Activated T-cell treated with anti-CD3 and anti-CD28 coated beads, Interleukin-2, amount 50 U/mL, for 72 hours (primary cell): ENCODE measurements at regions not wholly inside any gene's neighbourhood (a gene's known extent, or its start where the extent isn't known, plus 50 kb on each side); places are given as distances from the start of the nearest gene placed in this dataset.

Experiments
- ATAC-seq, 2 donors: fragments of 150-1000 bp; cut with Tn5 transposase; replicated peaks in 1 of 2; 2 replicates each; pipeline ENCODE4 v1.10.0; 2021; ENCODE audit warnings: moderate library complexity in 2 of 2, mild to moderate bottlenecking in 1 of 2
- DNase-seq, 2 donors: peaks; one replicate each; pipeline ENCODE4 v3.0.0; 2021 to 2022; ENCODE audit warnings: mixed read lengths in 1 of 2
- H3K27ac Mint-ChIP-seq: one replicate; pipeline ENCODE4 v1.8.0; 2022; ENCODE audit warnings: mild to moderate bottlenecking, moderate library complexity, mixed read lengths
- H3K27me3 Mint-ChIP-seq: one replicate; pipeline ENCODE4 v1.8.0; 2022; ENCODE audit warnings: low read depth, mixed read lengths
- H3K36me3 Mint-ChIP-seq, 2 donors: one replicate each; pipeline ENCODE4 v1.8.0; 2022; ENCODE audit warnings: mixed read lengths in 2 of 2, mild to moderate bottlenecking in 1 of 2; ENCODE audit not compliant: insufficient read depth in 2 of 2
- H3K4me1 Mint-ChIP-seq: one replicate; pipeline ENCODE4 v1.8.0; 2022; ENCODE audit warnings: low read depth, mixed read lengths
- H3K4me3 Mint-ChIP-seq, 2 donors: one replicate each; pipeline ENCODE4 v1.8.0; 2022; ENCODE audit warnings: mild to moderate bottlenecking in 2 of 2, mixed read lengths in 2 of 2, moderate library complexity in 2 of 2
- H3K9me3 Mint-ChIP-seq, 2 donors: one replicate each; pipeline ENCODE4 v1.8.0; 2022; ENCODE audit warnings: mixed read lengths in 2 of 2

DNA sequence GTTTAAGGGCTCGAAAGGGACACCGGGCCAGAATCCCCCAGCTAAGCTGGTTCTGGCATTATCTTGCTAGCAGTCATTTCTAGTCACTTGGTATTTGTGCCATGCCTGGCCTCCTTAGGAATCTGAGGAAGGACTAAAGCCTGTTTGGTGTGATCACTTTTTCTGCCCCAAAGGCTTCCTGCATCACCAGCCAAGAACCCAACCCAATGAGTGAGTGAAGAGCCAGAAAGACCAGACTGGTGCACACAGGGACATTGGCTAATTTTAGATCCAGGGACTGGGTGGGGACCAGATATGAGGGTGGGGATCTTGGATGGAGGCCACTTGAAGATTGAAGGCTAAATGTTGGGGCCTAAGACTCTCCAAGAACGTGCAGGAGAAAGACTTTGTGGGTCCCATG is 411.9 kb upstream of the TNP1 start:
- H3K27ac Mint-ChIP-seq = no peak overlapping the region

DNA sequence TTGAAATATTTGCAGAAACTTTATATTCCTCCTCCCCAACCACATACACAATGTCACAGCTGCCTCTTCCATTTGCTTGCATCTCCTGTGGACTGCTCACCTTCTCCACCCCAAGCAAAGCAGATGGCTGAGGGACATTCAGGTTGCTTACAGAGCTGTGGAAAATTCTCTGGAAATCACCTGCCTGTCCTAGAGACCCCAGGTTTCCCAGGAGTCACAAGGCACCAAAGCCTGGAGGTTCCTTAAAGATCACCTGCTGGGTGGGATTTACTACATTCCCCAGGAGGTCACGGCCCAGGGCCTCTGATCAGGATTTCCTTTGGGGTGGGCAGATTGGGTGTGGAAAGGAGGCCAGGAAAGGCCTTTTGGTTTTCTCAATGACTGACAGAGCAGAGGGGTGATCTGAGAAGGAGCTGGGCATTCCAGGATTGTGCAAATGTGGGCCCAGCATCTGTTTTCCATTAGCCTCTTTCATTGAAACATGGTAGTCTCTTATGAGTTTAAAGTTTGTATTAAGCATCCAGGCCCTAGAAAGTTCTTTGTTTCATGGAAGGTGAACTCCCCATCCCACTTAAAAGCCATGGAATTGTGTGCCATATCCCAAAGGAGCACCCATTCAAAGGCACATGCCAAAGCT is 410.7 kb upstream of the TNP1 start:
- H3K9me3 Mint-ChIP-seq = no peaks in the 10 kb centered on the region
- H3K4me3 Mint-ChIP-seq = no peak overlapping the region
- H3K27ac Mint-ChIP-seq = no peak overlapping the region
- H3K27me3 Mint-ChIP-seq = peaks cover 9% of the 10 kb centered on the region
- DNase-seq = no peak
- no peak for ATAC-seq
- H3K4me1 Mint-ChIP-seq = no peaks in the 10 kb centered on the region
- no peaks in the 10 kb centered on the region for H3K36me3 Mint-ChIP-seq

More for the DNA sequence above, 411.9 kb upstream of the TNP1 start:
- H3K4me1 Mint-ChIP-seq = no peaks in the 10 kb centered on the region
- no peak for DNase-seq
- H3K9me3 Mint-ChIP-seq = no peaks in the 10 kb centered on the region
- H3K36me3 Mint-ChIP-seq = no peaks in the 10 kb centered on the region
- ATAC-seq = no peak
- H3K27me3 Mint-ChIP-seq = peaks cover 9% of the 10 kb centered on the region
- no peak overlapping the region for H3K4me3 Mint-ChIP-seq

DNA sequence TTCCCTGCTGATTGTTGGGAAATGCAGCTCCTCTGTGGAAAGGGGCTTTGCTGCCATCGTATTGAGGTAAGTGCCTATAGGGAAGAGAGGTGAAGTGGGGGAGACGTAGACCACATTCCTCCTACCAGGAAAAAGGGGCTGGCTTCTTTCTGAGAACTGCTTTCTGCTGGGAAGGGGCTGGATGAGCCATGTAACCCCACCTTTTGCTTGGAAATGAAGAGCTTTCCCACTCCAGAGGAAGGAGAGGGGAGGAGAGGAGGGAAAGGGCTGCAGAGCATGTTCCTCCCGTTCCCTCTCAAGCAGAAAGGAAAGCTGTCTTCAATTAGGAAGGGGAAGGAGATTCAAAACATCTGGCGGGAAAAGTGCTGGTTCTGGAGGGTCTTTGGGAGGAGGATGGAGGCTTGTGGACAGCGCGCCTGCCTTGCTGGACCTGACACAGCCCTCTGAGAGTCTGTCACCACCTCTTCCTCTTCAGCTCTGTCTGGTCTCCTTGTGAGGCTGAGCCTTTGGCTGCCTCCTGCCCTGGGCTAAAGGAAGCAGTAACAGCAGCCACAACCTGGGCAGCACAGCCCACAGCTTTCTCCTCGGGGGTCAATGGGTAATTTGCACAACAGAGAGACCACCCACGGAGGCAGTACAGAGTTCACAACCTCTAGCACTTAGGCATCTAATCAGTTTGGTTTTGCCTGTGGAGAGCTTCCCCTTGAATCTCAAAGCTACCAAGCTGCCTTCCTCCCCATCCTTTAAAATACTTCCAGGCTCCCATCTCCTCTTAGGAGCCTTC is 410.0 kb upstream of the TNP1 start:
- no peaks in the 10 kb centered on the region for H3K36me3 Mint-ChIP-seq
- H3K4me1 Mint-ChIP-seq = no peaks in the 10 kb centered on the region
- H3K27me3 Mint-ChIP-seq = peaks cover 9% of the 10 kb centered on the region
- no peak overlapping the region for H3K4me3 Mint-ChIP-seq
- no peak for ATAC-seq
- H3K27ac Mint-ChIP-seq = no peak overlapping the region
- DNase-seq = no peak
- no peaks in the 10 kb centered on the region for H3K9me3 Mint-ChIP-seq

DNA sequence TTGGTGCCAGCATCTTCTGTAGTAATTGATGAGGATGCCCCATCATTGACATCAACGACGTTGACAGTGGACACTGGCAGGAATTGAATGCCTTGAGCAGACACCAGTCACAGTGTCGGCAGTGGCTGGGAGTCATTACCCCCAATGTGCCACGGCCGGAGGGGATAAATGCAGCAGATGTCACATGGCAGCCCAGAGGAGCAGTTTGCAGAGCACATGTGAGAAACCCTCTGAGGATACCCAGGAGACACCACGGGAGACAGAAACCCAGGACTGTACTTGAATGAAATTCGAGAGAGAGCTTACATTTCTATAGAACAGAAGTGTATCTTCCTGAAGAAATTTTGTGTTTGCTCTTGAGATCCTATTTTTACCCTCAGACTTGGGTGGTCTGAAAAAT is 409.1 kb upstream of the TNP1 start:
- Mint-ChIP-seq H3K27me3 (peaks cover 9% of the 10 kb centered on the region), H3K27ac (no peak overlapping the region), H3K9me3 (peaks cover 0 to 1% of the 10 kb centered on the region in 2 donors), H3K36me3 (no peaks in the 10 kb centered on the region), H3K4me3 (no peak overlapping the region), H3K4me1 (no peaks in the 10 kb centered on the region)
- ATAC-seq (no peak), DNase-seq (no peak)

DNA sequence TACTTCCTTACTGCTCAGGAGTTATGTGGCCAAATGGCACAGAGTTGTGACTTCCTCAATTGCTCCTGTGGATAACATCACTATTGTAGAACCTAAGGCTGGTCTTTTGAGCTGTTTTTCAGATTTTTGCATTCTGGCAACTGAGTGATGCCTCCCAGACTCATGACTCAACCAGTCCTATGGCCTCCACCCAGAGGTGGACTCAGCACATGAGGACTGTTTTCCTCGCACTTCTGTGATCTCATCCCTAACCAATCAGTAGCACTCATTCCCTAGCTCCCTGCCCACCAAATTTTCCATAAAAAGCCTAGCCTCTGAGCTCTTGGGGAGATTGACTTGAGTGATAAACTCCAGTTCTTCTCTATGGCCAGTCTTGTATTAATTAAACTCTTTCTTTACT is 407.9 kb upstream of the TNP1 start:
- H3K4me3 Mint-ChIP-seq = no peak overlapping the region
- H3K36me3 Mint-ChIP-seq = no peaks in the 10 kb centered on the region
- H3K9me3 Mint-ChIP-seq = peaks cover 0 to 2% of the 10 kb centered on the region in 2 donors
- DNase-seq = no peak
- no peaks in the 10 kb centered on the region for H3K4me1 Mint-ChIP-seq
- no peak for ATAC-seq
- no peak overlapping the region for H3K27ac Mint-ChIP-seq
- H3K27me3 Mint-ChIP-seq = peaks cover 9% of the 10 kb centered on the region

DNA sequence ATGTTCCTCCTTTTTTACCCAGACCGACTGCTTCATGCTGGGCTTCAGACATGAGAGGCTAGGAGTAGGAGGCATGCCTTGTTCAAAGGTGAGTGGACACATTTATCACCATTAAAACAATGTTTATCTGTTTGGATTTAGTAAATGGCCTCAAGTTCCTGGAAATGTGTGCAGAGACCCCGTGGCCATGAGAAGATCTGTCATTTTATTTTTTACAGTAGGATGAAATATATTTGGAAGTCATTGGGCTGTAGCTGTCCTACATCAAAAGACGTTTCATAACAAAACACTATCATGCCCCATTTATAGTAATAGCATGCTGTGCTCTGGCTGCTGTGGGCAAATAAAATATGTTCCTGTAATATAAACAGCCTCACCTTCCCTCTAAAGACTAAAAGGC is 403.9 kb upstream of the TNP1 start:
- Mint-ChIP-seq H3K4me1 (no peaks in the 10 kb centered on the region), H3K27ac (no peak overlapping the region), H3K27me3 (peaks cover 5% of the 10 kb centered on the region), H3K36me3 (peaks cover 0 to 2% of the 10 kb centered on the region in 2 donors), H3K4me3 (no peak overlapping the region), H3K9me3 (peaks cover 0 to 2% of the 10 kb centered on the region in 2 donors)
- ATAC-seq = no peak
- DNase-seq = no peak

DNA sequence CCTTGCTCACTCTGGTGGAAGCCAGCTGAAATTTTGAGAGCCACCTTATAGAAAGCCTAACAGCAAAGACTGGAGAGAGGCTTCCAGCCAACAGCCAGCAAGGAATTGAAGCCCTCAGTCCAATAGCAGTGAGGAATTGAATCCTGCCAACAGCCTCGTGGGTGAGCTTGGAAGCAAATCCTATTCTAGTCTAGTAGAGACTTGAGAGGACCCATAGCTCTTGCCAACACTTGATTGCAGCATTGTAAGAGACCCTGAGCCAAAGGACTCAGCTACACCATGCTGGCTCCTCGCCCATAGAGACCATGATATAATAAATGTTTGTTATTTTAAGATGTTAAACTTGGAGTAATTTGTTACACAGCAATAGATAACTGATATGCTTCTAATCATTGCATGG is 403.0 kb upstream of the TNP1 start:
- DNase-seq (no peak), ATAC-seq (no peak)
- H3K27me3 Mint-ChIP-seq = no peaks in the 10 kb centered on the region
- no peak overlapping the region for H3K4me3 Mint-ChIP-seq
- peaks cover 0 to 2% of the 10 kb centered on the region in 2 donors for H3K36me3 Mint-ChIP-seq
- peaks cover 0 to 2% of the 10 kb centered on the region in 2 donors for H3K9me3 Mint-ChIP-seq
- no peaks in the 10 kb centered on the region for H3K4me1 Mint-ChIP-seq
- no peak overlapping the region for H3K27ac Mint-ChIP-seq

DNA sequence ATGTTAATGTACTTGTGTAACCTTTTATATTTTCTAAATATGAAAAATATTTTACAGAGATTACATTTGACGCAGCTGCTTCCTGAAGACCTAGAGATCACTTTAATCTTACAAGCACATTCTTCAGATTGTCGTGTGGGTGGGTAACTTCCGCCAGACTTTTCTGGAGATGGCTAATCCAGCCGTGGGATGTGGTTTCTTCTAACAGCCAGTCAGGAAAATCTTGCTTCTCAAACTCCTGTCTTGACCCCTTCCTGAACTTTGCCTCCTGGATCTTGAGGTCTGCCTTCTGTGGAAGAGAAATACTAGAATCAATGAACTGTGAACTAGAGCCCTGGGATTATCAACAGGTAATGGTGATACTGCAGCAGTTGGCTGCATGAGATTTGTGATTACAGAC is 401.6 kb upstream of the TNP1 start:
- Mint-ChIP-seq H3K27ac (no peak overlapping the region), H3K27me3 (no peaks in the 10 kb centered on the region), H3K4me1 (no peaks in the 10 kb centered on the region), H3K9me3 (peaks cover 2% of the 10 kb centered on the region in 2 donors), H3K36me3 (peaks cover 0 to 2% of the 10 kb centered on the region in 2 donors), H3K4me3 (no peak overlapping the region)
- ATAC-seq (no peak), DNase-seq (no peak)

DNA sequence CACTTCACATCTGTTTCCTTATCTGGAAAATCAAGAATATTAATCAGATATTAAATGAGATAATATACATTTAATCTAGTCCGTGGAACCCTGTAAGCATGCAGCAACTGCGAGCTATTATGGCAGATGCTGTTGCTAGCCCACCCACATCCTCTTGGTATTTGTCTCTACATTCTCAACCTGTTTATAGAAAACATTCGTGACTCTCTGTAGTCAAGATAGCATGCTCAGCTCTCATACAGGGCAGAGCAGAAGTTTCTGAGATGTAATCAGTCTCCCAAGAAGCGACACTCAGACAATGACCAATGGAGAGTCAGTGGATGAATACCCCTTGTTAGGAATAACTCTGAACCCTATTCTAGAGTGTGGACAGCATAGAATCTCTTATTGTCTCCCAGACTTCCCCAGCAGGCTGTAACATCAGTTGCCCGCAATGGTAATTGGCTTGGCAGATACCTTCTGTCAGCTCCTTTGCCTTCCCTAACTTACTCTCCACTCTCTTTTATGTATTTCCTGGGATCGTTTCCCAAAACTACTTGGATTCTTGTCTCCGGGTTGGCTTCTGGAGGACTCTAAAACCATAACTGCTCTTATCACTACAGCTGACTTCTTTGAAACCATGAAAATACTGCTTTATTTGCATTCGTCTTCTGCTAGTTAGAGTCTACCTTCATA is 400.7 kb upstream of the TNP1 start:
- DNase-seq = no peak
- Mint-ChIP-seq H3K4me3 (no peak overlapping the region), H3K4me1 (no peaks in the 10 kb centered on the region), H3K27ac (no peak overlapping the region), H3K36me3 (peaks cover 0 to 2% of the 10 kb centered on the region in 2 donors), H3K9me3 (peaks cover 2% of the 10 kb centered on the region in 2 donors), H3K27me3 (peaks cover 6% of the 10 kb centered on the region)
- no peak for ATAC-seq

DNA sequence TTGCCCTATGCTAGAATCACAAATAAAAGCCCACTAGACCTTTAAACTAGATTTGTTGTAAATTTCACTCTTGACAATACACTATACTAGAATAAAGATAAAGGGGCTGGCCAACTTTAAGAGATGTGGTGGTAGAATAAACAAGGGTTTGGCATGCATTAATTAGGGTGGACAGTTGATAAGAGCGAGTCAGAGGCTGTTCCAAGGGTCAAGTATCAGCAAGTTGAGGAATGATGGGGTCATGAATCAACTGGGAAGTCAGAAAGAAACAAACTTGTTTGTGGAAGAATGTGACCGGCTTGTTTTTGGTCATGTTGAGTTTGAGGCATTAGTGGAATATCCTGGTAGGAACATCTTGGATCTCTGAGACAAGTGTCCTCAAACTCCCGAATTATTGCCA is 398.3 kb upstream of the TNP1 start:
- Mint-ChIP-seq H3K4me3 (no peak overlapping the region), H3K36me3 (peaks cover 0 to 2% of the 10 kb centered on the region in 2 donors), H3K9me3 (peaks cover 0 to 2% of the 10 kb centered on the region in 2 donors), H3K27ac (no peak overlapping the region), H3K4me1 (no peaks in the 10 kb centered on the region), H3K27me3 (peaks cover 19% of the 10 kb centered on the region)
- DNase-seq = no peak
- no peak for ATAC-seq

DNA sequence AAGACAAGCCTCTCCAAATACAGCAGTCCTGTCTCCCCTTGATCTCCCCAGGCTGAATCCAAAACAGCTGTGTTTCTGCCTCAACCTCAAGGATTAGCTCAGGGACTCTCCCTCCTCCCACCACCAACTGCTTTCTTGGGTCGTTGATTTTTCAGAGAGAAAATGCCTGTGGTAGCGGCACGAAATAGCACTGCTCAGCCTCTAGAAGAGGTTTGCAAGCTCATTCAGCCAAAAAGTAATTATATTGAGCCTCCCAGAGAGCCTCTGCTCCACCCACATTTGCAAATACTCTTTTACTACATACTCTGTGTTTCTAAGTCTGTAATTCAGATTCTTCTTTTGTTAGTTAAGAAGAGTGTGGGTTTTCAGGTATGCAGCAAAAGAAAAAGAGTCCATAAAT is 396.4 kb upstream of the TNP1 start:
- Mint-ChIP-seq H3K27me3 (peaks cover 19% of the 10 kb centered on the region), H3K9me3 (peaks cover 2% of the 10 kb centered on the region in 2 donors), H3K4me1 (no peaks in the 10 kb centered on the region), H3K36me3 (no peaks in the 10 kb centered on the region), H3K4me3 (no peak overlapping the region), H3K27ac (no peak overlapping the region)
- DNase-seq (no peak), ATAC-seq (no peak)

DNA sequence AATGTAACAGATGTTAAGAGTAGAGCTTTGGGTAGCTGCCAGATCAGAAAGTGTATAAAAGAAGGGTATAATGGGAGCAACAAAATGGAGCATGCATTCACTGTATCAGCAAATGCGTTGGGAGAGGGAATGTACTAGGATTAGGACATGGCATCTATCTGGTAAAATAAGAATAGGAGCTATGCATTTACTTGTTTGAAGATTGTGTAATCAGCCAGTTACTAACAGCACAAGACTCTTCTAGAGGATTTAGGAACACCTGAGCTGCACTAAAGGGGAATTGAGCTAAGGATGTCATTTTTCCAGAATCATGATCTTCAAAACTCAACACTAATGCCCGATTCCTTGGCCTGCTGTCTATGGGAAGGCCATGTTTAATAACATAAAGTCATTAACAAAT is 394.2 kb upstream of the TNP1 start:
- no peaks in the 10 kb centered on the region for H3K4me1 Mint-ChIP-seq
- H3K4me3 Mint-ChIP-seq = no peak overlapping the region
- H3K36me3 Mint-ChIP-seq = no peaks in the 10 kb centered on the region
- peaks cover 19% of the 10 kb centered on the region for H3K27me3 Mint-ChIP-seq
- H3K27ac Mint-ChIP-seq = no peak overlapping the region
- DNase-seq (no peak), ATAC-seq (no peak)
- H3K9me3 Mint-ChIP-seq = peaks cover 2% of the 10 kb centered on the region in 2 donors

DNA sequence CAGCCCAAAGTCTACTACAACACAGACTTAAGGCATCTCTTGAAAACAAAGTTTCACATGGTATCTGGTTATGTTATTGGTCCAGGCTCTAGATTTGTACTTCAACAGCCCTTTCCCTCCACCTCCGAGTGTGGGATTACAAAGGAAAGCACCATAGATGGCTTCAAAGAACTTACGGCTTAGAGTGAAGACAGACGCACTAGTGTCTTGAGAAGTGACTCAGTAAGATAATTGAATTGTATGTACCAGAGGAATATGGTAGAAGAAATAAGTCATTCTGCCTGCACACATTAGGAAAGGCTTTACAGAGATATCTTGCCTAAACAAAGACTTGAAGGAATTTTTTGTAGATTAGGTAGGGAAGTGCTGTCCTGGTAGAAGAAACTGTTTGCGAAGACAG is 392.3 kb upstream of the TNP1 start:
- Mint-ChIP-seq H3K27me3 (peaks cover 27% of the 10 kb centered on the region), H3K9me3 (peaks cover under 1 to 2% of the 10 kb centered on the region in 2 donors), H3K4me3 (no peak overlapping the region)

More for the DNA sequence above, 392.3 kb upstream of the TNP1 start:
- H3K36me3 Mint-ChIP-seq = no peaks in the 10 kb centered on the region
- H3K4me1 Mint-ChIP-seq = no peaks in the 10 kb centered on the region
- no peak for ATAC-seq
- H3K27ac Mint-ChIP-seq = no peak overlapping the region
- no peak for DNase-seq
